ENCODE measurements at regions not wholly inside any gene's neighbourhood (a gene's known extent, or its start where the extent isn't known, plus 50 kb on each side); places are given as distances from the start of the nearest gene placed in this dataset.

- H3K9me3 ChIP-seq: no peaks in the 10 kb centered on the region
- 63% methylated on average over 4 of the region's 4 CpGs for WGBS
- intact Hi-C loops (cut with DNase I): no loop called here
- no peaks in the 10 kb centered on the region for H3K36me3 ChIP-seq
- H3K27me3 ChIP-seq (replicated peaks; ENCODE audit: insufficient read depth): no peaks in the 10 kb centered on the region
- DNase-seq (ENCODE audit: low spot score): no peak
- no peak overlapping the region for H3K27ac ChIP-seq
- H3K4me3 ChIP-seq: no peak overlapping the region
- no peak for TF ChIP-seq CTCF (IDR thresholded peaks at IDR 0.05)
- TF ChIP-seq POLR2A (IDR thresholded peaks at IDR 0.05): no peak
- no peak for TF ChIP-seq POLR2AphosphoS5 (IDR thresholded peaks at IDR 0.05)
- no peaks in the 10 kb centered on the region for H3K4me1 ChIP-seq (replicated peaks)
These were observed 85.1 kb upstream of the IGFBP3 start for GRCh38 chr7:46006212-46006611.

- TF ChIP-seq CTCF (IDR thresholded peaks at IDR 0.05): no peak
- no peak for TF ChIP-seq POLR2AphosphoS5 (IDR thresholded peaks at IDR 0.05)
- no peak for TF ChIP-seq POLR2A (IDR thresholded peaks at IDR 0.05)
- 88% methylated on average over 3 of the region's 3 CpGs for WGBS
- no peaks in the 10 kb centered on the region for H3K36me3 ChIP-seq
- intact Hi-C loops (cut with DNase I): no loop called here
- H3K27ac ChIP-seq: no peak overlapping the region
- H3K4me3 ChIP-seq: no peak overlapping the region
- H3K9me3 ChIP-seq: no peaks in the 10 kb centered on the region
- no peaks in the 10 kb centered on the region for H3K27me3 ChIP-seq (replicated peaks; ENCODE audit: insufficient read depth)
- no peaks in the 10 kb centered on the region for H3K4me1 ChIP-seq (replicated peaks)
- no peak for DNase-seq (ENCODE audit: low spot score)
These were observed 83.9 kb upstream of the IGFBP3 start for GRCh38 chr7:46004965-46005364.

DNA sequence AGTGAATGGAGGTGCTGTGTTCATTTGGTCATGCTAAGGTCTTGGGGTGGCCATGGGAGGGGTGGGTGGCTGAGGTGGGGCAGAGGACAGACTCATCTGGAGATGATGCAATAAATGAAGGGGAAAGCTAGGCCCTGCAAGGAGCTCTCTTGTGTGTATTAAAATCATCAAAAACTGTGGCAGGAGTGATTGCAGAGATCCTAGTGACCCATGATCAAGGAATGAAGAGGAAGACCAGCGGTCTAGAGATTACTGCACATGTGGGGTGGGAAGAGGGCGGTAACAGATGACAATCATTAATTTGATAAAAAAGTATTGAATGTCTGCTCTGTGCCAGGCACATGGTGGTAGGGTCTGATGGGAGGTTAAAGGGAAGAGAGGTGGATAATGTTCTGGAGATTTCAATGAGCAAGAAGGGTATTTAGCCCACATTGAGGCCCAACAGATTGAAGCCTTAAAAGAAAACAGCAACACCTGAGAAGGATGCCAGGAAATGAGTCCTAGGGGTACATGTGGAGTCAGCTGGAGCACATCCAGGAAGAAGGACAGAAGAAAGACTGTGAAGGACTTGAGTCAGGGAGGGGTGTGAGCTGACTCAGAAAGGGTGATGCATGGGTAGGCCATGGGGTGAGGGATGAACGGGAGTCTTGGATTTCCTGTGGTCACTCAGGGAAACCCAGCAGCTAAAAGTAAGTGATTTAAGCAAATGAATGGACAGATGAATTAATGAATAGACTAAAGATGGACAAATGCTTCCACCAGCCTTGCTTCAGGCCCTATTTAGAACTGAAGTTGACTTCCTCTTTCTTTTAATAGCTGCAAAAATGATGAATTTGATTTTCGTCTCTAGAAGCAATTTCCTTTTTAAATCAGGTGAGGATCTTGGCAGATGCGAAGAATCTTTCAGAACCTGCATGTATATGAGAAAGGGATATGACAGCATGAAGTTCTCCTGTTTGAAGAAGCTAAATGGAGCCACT lies 83.1 kb upstream of the IGFBP3 start:
- no peak overlapping the region for H3K27ac ChIP-seq
- 86% methylated on average over 5 of the region's 5 CpGs for WGBS

DNA sequence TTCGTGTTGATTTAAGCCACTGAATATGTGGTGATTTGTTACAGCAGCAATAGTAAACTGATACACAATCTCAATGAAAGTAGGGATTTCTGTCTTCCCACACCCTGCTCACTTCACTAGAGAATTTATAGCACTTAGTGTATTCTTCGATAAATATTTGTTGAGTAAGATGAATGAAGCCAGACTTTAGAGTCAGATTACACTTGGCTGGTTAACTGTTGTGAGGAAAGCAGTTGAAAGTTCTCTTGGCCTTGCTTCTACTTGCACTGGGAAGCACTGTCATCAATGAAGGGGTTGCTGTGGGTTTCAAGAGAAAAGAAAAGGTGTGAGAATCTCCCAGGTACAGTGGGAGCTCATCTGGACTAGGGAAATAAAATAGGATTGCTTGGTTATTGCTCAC lies 82.1 kb upstream of the IGFBP3 start:
- no peak overlapping the region for H3K4me3 ChIP-seq
- WGBS: 42% methylated on average over 2 of the region's 2 CpGs
- no peaks in the 10 kb centered on the region for H3K27me3 ChIP-seq (replicated peaks; ENCODE audit: insufficient read depth)
- H3K9me3 ChIP-seq: no peaks in the 10 kb centered on the region
- intact Hi-C loops (cut with DNase I): no loop called here
- H3K27ac ChIP-seq: no peak overlapping the region
- no peak for TF ChIP-seq POLR2A (IDR thresholded peaks at IDR 0.05)
- TF ChIP-seq CTCF (IDR thresholded peaks at IDR 0.05): no peak
- TF ChIP-seq POLR2AphosphoS5 (IDR thresholded peaks at IDR 0.05): no peak
- DNase-seq (ENCODE audit: low spot score): no peak
- no peaks in the 10 kb centered on the region for H3K36me3 ChIP-seq
- H3K4me1 ChIP-seq (replicated peaks): no peaks in the 10 kb centered on the region

More for the DNA sequence above, 83.1 kb upstream of the IGFBP3 start:
- Histone ChIP-seq H3K36me3 (no peaks in the 10 kb centered on the region), H3K9me3 (no peaks in the 10 kb centered on the region), H3K4me1 (replicated peaks) (no peaks in the 10 kb centered on the region), H3K4me3 (no peak overlapping the region), H3K27me3 (replicated peaks; ENCODE audit: insufficient read depth) (no peaks in the 10 kb centered on the region)
- DNase-seq (ENCODE audit: low spot score): no peak
- intact Hi-C loops (cut with DNase I): no loop called here
- TF ChIP-seq POLR2A (IDR thresholded peaks at IDR 0.05) (no peak), POLR2AphosphoS5 (IDR thresholded peaks at IDR 0.05) (no peak), CTCF (IDR thresholded peaks at IDR 0.05) (no peak)

- no peak overlapping the region for H3K4me3 ChIP-seq
- DNase-seq (ENCODE audit: low spot score): no peak
- H3K27ac ChIP-seq: no peak overlapping the region
- no peak for TF ChIP-seq CTCF (IDR thresholded peaks at IDR 0.05)
- no peaks in the 10 kb centered on the region for H3K36me3 ChIP-seq
- H3K4me1 ChIP-seq (replicated peaks): no peaks in the 10 kb centered on the region
- no peaks in the 10 kb centered on the region for H3K9me3 ChIP-seq
- 33% methylated on average over 7 of the region's 7 CpGs for WGBS
- no peaks in the 10 kb centered on the region for H3K27me3 ChIP-seq (replicated peaks; ENCODE audit: insufficient read depth)
- intact Hi-C loops (cut with DNase I): no loop called here
These were observed 79.4 kb upstream of the IGFBP3 start for GRCh38 chr7:46000513-46000912.
